ENCODE measurements at regions not wholly inside any gene's neighbourhood (a gene's known extent, or its start where the extent isn't known, plus 50 kb on each side); places are given as distances from the start of the nearest gene placed in this dataset.

- Histone ChIP-seq H3K4me1 (ENCODE audit: control insufficient read depth, insufficient read depth, low read length, poor library complexity, severe bottlenecking) (no peaks in the 10 kb centered on the region), H3K27ac (ENCODE audit: low read depth, low read length, severe bottlenecking) (no peak overlapping the region), H3K36me3 (ENCODE audit: control insufficient read depth, insufficient read depth, low read length) (no peaks in the 10 kb centered on the region), H3K4me3 (ENCODE audit: extremely low read depth, insufficient read depth, low read length, poor library complexity, severe bottlenecking) (no peak overlapping the region), H3K9me3 (ENCODE audit: control insufficient read depth, low read length) (no peaks in the 10 kb centered on the region)
- 92% methylated on average over 2 of the region's 3 CpGs; no CpG with 5 or more reads in 1 of the 2 experiments for WGBS, 2 experiments (ENCODE audit: insufficient coverage in 2 of 2)
These were observed 320.1 kb downstream of the OSR1 start for GRCh38 chr2:19038071-19039015.

GRCh38 chr2:19036091-19036490 lies 322.3 kb downstream of the OSR1 start:
- no peak overlapping the region for H3K4me3 ChIP-seq (ENCODE audit: extremely low read depth, insufficient read depth, low read length, poor library complexity, severe bottlenecking)
- no peaks in the 10 kb centered on the region for H3K9me3 ChIP-seq (ENCODE audit: control insufficient read depth, low read length)
- H3K36me3 ChIP-seq (ENCODE audit: control insufficient read depth, insufficient read depth, low read length): no peaks in the 10 kb centered on the region
- no peak overlapping the region for H3K27ac ChIP-seq (ENCODE audit: low read depth, low read length, severe bottlenecking)
- H3K4me1 ChIP-seq (ENCODE audit: control insufficient read depth, insufficient read depth, low read length, poor library complexity, severe bottlenecking): no peaks in the 10 kb centered on the region

- Histone ChIP-seq H3K4me1 (ENCODE audit: control insufficient read depth, insufficient read depth, low read length, poor library complexity, severe bottlenecking) (no peaks in the 10 kb centered on the region), H3K36me3 (ENCODE audit: control insufficient read depth, insufficient read depth, low read length) (no peaks in the 10 kb centered on the region), H3K9me3 (ENCODE audit: control insufficient read depth, low read length) (no peaks in the 10 kb centered on the region), H3K27ac (ENCODE audit: low read depth, low read length, severe bottlenecking) (no peak overlapping the region), H3K4me3 (ENCODE audit: extremely low read depth, insufficient read depth, low read length, poor library complexity, severe bottlenecking) (no peak overlapping the region)
- 85 to 98% methylated on average over 2 to 3 of the region's 3 CpGs for WGBS, 2 experiments (ENCODE audit: insufficient coverage in 2 of 2)
These were observed 323.2 kb downstream of the OSR1 start for GRCh38 chr2:19035238-19035637.

DNA sequence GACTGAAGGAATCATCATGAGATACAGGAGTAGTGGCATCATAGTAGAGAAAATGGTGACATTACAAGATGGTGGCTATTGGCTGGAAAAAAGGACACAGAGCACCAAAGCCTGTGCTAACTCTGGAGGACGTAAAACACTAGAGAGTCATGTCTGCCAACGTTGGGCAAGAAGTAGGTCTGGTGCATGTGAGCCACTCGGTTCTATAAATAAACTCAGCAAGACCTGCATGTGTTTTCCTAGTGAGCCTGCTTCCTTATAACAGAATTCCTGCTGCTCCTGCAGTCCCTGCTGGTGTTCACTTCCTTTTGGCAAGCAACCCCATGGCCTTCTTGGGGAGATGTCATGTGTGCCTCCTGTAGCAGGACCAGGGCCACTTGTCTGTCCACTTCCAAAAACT lies 325.2 kb downstream of the OSR1 start:
- no peaks in the 10 kb centered on the region for H3K36me3 ChIP-seq (ENCODE audit: control insufficient read depth, insufficient read depth, low read length)
- H3K4me3 ChIP-seq (ENCODE audit: extremely low read depth, insufficient read depth, low read length, poor library complexity, severe bottlenecking): no peak overlapping the region
- WGBS, 2 experiments (ENCODE audit: insufficient coverage in 2 of 2): 89 to 93% methylated on average over 2 to 3 of the region's 3 CpGs
- H3K9me3 ChIP-seq (ENCODE audit: control insufficient read depth, low read length): no peaks in the 10 kb centered on the region
- H3K27ac ChIP-seq (ENCODE audit: low read depth, low read length, severe bottlenecking): no peak overlapping the region
- no peaks in the 10 kb centered on the region for H3K4me1 ChIP-seq (ENCODE audit: control insufficient read depth, insufficient read depth, low read length, poor library complexity, severe bottlenecking)

DNA sequence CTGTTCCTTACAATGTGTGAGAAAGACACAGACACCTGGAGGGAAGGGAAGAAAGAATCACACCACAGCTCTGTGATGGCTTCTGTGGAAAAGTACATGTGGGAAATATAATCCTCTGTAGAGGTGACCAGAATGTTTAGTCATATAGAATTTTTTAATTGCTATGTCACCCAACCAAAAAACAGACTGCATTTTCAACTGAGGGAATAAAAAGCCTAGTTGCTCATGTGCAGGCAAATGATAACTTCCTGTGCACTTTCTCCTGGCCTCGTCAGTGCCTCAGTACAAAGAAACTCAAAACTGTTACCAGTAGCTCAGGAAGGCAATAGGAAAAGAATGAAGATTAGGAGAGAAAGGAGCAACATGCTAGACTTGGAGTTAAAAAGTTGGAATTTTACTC lies 326.8 kb downstream of the OSR1 start:
- WGBS, 2 experiments (ENCODE audit: insufficient coverage in 2 of 2): 80% methylated on average over 1 of the region's 1 CpG; no CpG with 5 or more reads in 1 of the 2 experiments
- Histone ChIP-seq H3K4me3 (ENCODE audit: extremely low read depth, insufficient read depth, low read length, poor library complexity, severe bottlenecking) (no peak overlapping the region), H3K36me3 (ENCODE audit: control insufficient read depth, insufficient read depth, low read length) (no peaks in the 10 kb centered on the region), H3K27ac (ENCODE audit: low read depth, low read length, severe bottlenecking) (no peak overlapping the region), H3K4me1 (ENCODE audit: control insufficient read depth, insufficient read depth, low read length, poor library complexity, severe bottlenecking) (no peaks in the 10 kb centered on the region), H3K9me3 (ENCODE audit: control insufficient read depth, low read length) (no peaks in the 10 kb centered on the region)

GRCh38 chr2:19029655-19030054 lies 328.8 kb downstream of the OSR1 start:
- H3K9me3 ChIP-seq (ENCODE audit: control insufficient read depth, low read length): no peaks in the 10 kb centered on the region
- H3K36me3 ChIP-seq (ENCODE audit: control insufficient read depth, insufficient read depth, low read length): no peaks in the 10 kb centered on the region
- no peaks in the 10 kb centered on the region for H3K4me1 ChIP-seq (ENCODE audit: control insufficient read depth, insufficient read depth, low read length, poor library complexity, severe bottlenecking)
- H3K4me3 ChIP-seq (ENCODE audit: extremely low read depth, insufficient read depth, low read length, poor library complexity, severe bottlenecking): no peak overlapping the region
- no peak overlapping the region for H3K27ac ChIP-seq (ENCODE audit: low read depth, low read length, severe bottlenecking)
- 94% methylated on average over 2 of the region's 3 CpGs for WGBS, 2 experiments (ENCODE audit: insufficient coverage in 2 of 2)

- Histone ChIP-seq H3K36me3 (ENCODE audit: control insufficient read depth, insufficient read depth, low read length) (no peaks in the 10 kb centered on the region), H3K27ac (ENCODE audit: low read depth, low read length, severe bottlenecking) (no peak overlapping the region), H3K4me3 (ENCODE audit: extremely low read depth, insufficient read depth, low read length, poor library complexity, severe bottlenecking) (no peak overlapping the region), H3K9me3 (ENCODE audit: control insufficient read depth, low read length) (no peaks in the 10 kb centered on the region), H3K4me1 (ENCODE audit: control insufficient read depth, insufficient read depth, low read length, poor library complexity, severe bottlenecking) (no peaks in the 10 kb centered on the region)
- WGBS, 2 experiments (ENCODE audit: insufficient coverage in 2 of 2): 78 to 88% methylated on average over 4 to 5 of the region's 12 CpGs
These were observed 329.6 kb downstream of the OSR1 start for GRCh38 chr2:19028587-19029375.

DNA sequence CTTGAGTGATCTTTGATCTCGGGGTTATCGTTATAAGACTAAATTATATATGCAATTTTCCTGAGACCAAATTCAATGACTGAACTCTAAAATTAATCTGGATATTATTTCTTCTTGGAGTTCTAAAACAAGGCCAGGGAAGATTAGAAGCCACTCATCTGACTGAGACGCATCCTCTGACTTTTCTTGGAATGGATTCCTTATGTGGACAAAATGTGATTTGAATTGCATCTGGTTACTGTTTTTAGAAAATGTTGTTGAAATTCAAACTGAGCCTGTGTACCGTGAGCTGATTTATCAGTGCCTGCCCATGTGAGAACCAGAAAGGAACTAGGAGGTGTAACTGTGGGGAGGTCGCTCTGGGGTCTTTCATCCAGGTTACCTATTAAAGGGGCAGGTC lies 330.8 kb downstream of the OSR1 start:
- Histone ChIP-seq H3K4me1 (ENCODE audit: control insufficient read depth, insufficient read depth, low read length, poor library complexity, severe bottlenecking) (no peaks in the 10 kb centered on the region), H3K4me3 (ENCODE audit: extremely low read depth, insufficient read depth, low read length, poor library complexity, severe bottlenecking) (no peak overlapping the region), H3K36me3 (ENCODE audit: control insufficient read depth, insufficient read depth, low read length) (no peaks in the 10 kb centered on the region), H3K9me3 (ENCODE audit: control insufficient read depth, low read length) (no peaks in the 10 kb centered on the region), H3K27ac (ENCODE audit: low read depth, low read length, severe bottlenecking) (no peak overlapping the region)
- 87 to 89% methylated on average over 3 of the region's 5 CpGs for WGBS, 2 experiments (ENCODE audit: insufficient coverage in 2 of 2)

- H3K4me3 ChIP-seq (ENCODE audit: extremely low read depth, insufficient read depth, low read length, poor library complexity, severe bottlenecking): no peak overlapping the region
- no peaks in the 10 kb centered on the region for H3K9me3 ChIP-seq (ENCODE audit: control insufficient read depth, low read length)
- H3K36me3 ChIP-seq (ENCODE audit: control insufficient read depth, insufficient read depth, low read length): no peaks in the 10 kb centered on the region
- WGBS, 2 experiments (ENCODE audit: insufficient coverage in 2 of 2): no CpG with 5 or more reads among the region's 2 CpGs
- H3K4me1 ChIP-seq (ENCODE audit: control insufficient read depth, insufficient read depth, low read length, poor library complexity, severe bottlenecking): peaks cover 6% of the 10 kb centered on the region
- H3K27ac ChIP-seq (ENCODE audit: low read depth, low read length, severe bottlenecking): no peak overlapping the region
These were observed 332.2 kb downstream of the OSR1 start for GRCh38 chr2:19026261-19026660.

- no peak overlapping the region for H3K4me3 ChIP-seq (ENCODE audit: extremely low read depth, insufficient read depth, low read length, poor library complexity, severe bottlenecking)
- H3K4me1 ChIP-seq (ENCODE audit: control insufficient read depth, insufficient read depth, low read length, poor library complexity, severe bottlenecking): peaks cover 24% of the 10 kb centered on the region
- WGBS, 2 experiments (ENCODE audit: insufficient coverage in 2 of 2): 100% methylated on average over 1 of the region's 5 CpGs
- no peaks in the 10 kb centered on the region for H3K36me3 ChIP-seq (ENCODE audit: control insufficient read depth, insufficient read depth, low read length)
- H3K9me3 ChIP-seq (ENCODE audit: control insufficient read depth, low read length): no peaks in the 10 kb centered on the region
- H3K27ac ChIP-seq (ENCODE audit: low read depth, low read length, severe bottlenecking): no peak overlapping the region
These were observed 336.1 kb downstream of the OSR1 start for GRCh38 chr2:19022334-19022733.

DNA sequence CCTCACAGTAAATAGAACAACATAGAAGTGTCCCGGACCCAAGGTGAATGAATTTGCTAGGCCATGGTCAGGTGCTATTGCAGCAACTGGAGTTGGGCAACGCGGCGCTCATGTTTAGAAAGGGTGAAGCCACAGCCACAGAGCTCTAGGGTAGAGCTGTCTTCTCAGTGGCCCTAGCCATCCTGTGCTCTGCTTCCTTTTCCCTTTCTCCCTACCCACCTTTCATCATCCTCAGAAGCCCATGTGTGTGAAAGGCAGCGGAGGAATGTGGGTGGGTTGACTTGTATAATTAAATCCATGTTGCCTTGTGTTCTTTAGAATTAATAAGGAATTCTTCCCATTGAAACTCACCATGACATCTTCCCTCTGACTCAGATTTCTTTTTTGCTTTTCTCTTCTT lies 336.7 kb downstream of the OSR1 start:
- WGBS, 2 experiments (ENCODE audit: insufficient coverage in 2 of 2): 90 to 100% methylated on average over 2 to 4 of the region's 5 CpGs
- H3K9me3 ChIP-seq (ENCODE audit: control insufficient read depth, low read length): no peaks in the 10 kb centered on the region
- peaks cover 24% of the 10 kb centered on the region for H3K4me1 ChIP-seq (ENCODE audit: control insufficient read depth, insufficient read depth, low read length, poor library complexity, severe bottlenecking)
- H3K4me3 ChIP-seq (ENCODE audit: extremely low read depth, insufficient read depth, low read length, poor library complexity, severe bottlenecking): no peak overlapping the region
- no peak overlapping the region for H3K27ac ChIP-seq (ENCODE audit: low read depth, low read length, severe bottlenecking)
- H3K36me3 ChIP-seq (ENCODE audit: control insufficient read depth, insufficient read depth, low read length): no peaks in the 10 kb centered on the region
